Colonic mucosa (tissue), 4 donors: ENCODE measurements at regions not wholly inside any gene's neighbourhood (a gene's known extent, or its start where the extent isn't known, plus 50 kb on each side); places are given as distances from the start of the nearest gene placed in this dataset.
"Not testable (repeated sequence)": the region's sequence is repeated elsewhere in the genome, so short reads cannot be mapped to it uniquely, and the experiment has no call there.

Experiments
- DNase-seq: peaks from one replicate; pipeline ENCODE4 v3.0.0-alpha.2; 2020
- H3K27ac ChIP-seq: fragments of 200-600 bp; one replicate; pipeline ENCODE4 v1.8.0; 2021
- H3K27me3 ChIP-seq: fragments of 200-600 bp; one replicate; pipeline ENCODE4 v1.8.0; 2021
- H3K36me3 ChIP-seq: fragments of 200-600 bp; one replicate; pipeline ENCODE4 v1.8.0; 2021
- H3K4me1 ChIP-seq: fragments of 200-600 bp; one replicate; pipeline ENCODE4 v1.8.0; 2021; ENCODE audit warnings: mild to moderate bottlenecking
- H3K4me3 ChIP-seq: fragments of 200-600 bp; one replicate; pipeline ENCODE4 v1.8.0; 2021
- H3K9ac ChIP-seq, 2 donors: one replicate each; pipeline ENCODE4 v1.7.0; 2013; ENCODE audit warnings: control low read depth in 2 of 2, low read depth in 2 of 2, low read length in 2 of 2
- H3K9me3 ChIP-seq: fragments of 200-600 bp; one replicate; pipeline ENCODE4 v1.8.0; 2021
- CTCF ChIP-seq: fragments of 200-600 bp; IDR thresholded peaks from one replicate; pipeline ENCODE4 v1.8.0; 2022; ENCODE audit warnings: antibody characterized with exemption, mild to moderate bottlenecking
- intact Hi-C: fragments of 100-400 bp; cut with DNase I; formaldehyde crosslinking; loops from one replicate; pipeline ENCODE4 v1.14.1; 2022
- donor health status: healthy.
- donor health status: DM: no; HTN: no; CAD: no.
- donor health status: DM: no; HTN: no; CAD: no.

- H3K27ac ChIP-seq: no peak overlapping the region
- H3K27me3 ChIP-seq: no peaks in the 10 kb centered on the region
- no peak overlapping the region for H3K4me3 ChIP-seq
- no peaks in the 10 kb centered on the region for H3K9me3 ChIP-seq
- no peak for TF ChIP-seq CTCF
- no peaks in the 10 kb centered on the region for H3K36me3 ChIP-seq
- DNase-seq: no peak
- intact Hi-C loops: no loop called here
- no peak overlapping the region for H3K9ac ChIP-seq
- H3K4me1 ChIP-seq: no peaks in the 10 kb centered on the region
Measured at GRCh38 chr2:41027095-41027494, 575.2 kb upstream of the SLC8A1 start.

GRCh38 chr2:41031282-41031681 lies 579.4 kb upstream of the SLC8A1 start:
- Histone ChIP-seq H3K27me3 (no peaks in the 10 kb centered on the region), H3K9me3 (no peaks in the 10 kb centered on the region), H3K27ac (no peak overlapping the region), H3K9ac (no peak overlapping the region), H3K4me3 (no peak overlapping the region), H3K36me3 (no peaks in the 10 kb centered on the region), H3K4me1 (no peaks in the 10 kb centered on the region)
- intact Hi-C loops: no loop called here
- no peak for DNase-seq
- no peak for TF ChIP-seq CTCF

- H3K4me3 ChIP-seq: no peak overlapping the region
- H3K9me3 ChIP-seq: no peaks in the 10 kb centered on the region
- H3K36me3 ChIP-seq: no peaks in the 10 kb centered on the region
- H3K27ac ChIP-seq: no peak overlapping the region
- H3K4me1 ChIP-seq: no peaks in the 10 kb centered on the region
- DNase-seq: no peak
- no peaks in the 10 kb centered on the region for H3K27me3 ChIP-seq
- TF ChIP-seq CTCF: no peak
- no peak overlapping the region for H3K9ac ChIP-seq
- intact Hi-C loops: no loop called here
Measured at GRCh38 chr2:41032715-41033114, 580.8 kb upstream of the SLC8A1 start.

GRCh38 chr2:41033127-41033526 lies 581.2 kb upstream of the SLC8A1 start:
- Histone ChIP-seq H3K36me3 (no peaks in the 10 kb centered on the region), H3K4me1 (no peaks in the 10 kb centered on the region), H3K27ac (no peak overlapping the region), H3K27me3 (no peaks in the 10 kb centered on the region), H3K4me3 (no peak overlapping the region), H3K9me3 (no peaks in the 10 kb centered on the region), H3K9ac (no peak overlapping the region)
- DNase-seq: no peak
- TF ChIP-seq CTCF: no peak
- intact Hi-C loops: no loop called here

- Histone ChIP-seq H3K4me1 (no peaks in the 10 kb centered on the region), H3K9ac (no peak overlapping the region), H3K27me3 (no peaks in the 10 kb centered on the region), H3K27ac (no peak overlapping the region), H3K36me3 (no peaks in the 10 kb centered on the region), H3K9me3 (no peaks in the 10 kb centered on the region), H3K4me3 (no peak overlapping the region)
- intact Hi-C loops: no loop called here
- no peak for TF ChIP-seq CTCF
- DNase-seq: no peak
Measured at GRCh38 chr2:41038408-41038807, 586.5 kb upstream of the SLC8A1 start.

- DNase-seq, H3K36me3 ChIP-seq, H3K9ac ChIP-seq, H3K27me3 ChIP-seq, H3K4me1 ChIP-seq, H3K9me3 ChIP-seq, H3K4me3 ChIP-seq, intact Hi-C loops, H3K27ac ChIP-seq: not testable (repeated sequence)
Measured at GRCh38 chr2:41039750-41040149, 587.9 kb upstream of the SLC8A1 start.
